Keratinocyte (primary cell): ENCODE measurements at regions not wholly inside any gene's neighbourhood (a gene's known extent, or its start where the extent isn't known, plus 50 kb on each side); places are given as distances from the start of the nearest gene placed in this dataset.

Experiments used
- DNase-seq: peaks from one replicate; pipeline ENCODE4 v3.0.0-alpha.2; 2011; ENCODE audit warnings: low read depth, missing footprints, low spot score
- FAIRE-seq: peaks from 2 replicates; lab custom pipeline; 2011; peaks lifted over from hg19 to GRCh38; lab: Jason Lieb, UNC
- H2AFZ ChIP-seq: 2 replicates; pipeline ENCODE4 v1.6.0; 2012; ENCODE audit warnings: low read length, control low read depth, inconsistent platforms; ENCODE audit not compliant: control insufficient read depth
- H3K27ac ChIP-seq: 2 replicates; pipeline ENCODE4 v1.5.1; 2011; ENCODE audit warnings: low read length; ENCODE audit not compliant: control insufficient read depth, insufficient read depth
- H3K27me3 ChIP-seq: 3 replicates; pipeline ENCODE4 v1.6.0; 2011; ENCODE audit warnings: low read length; ENCODE audit not compliant: control insufficient read depth, insufficient read depth; ENCODE audit errors: extremely low read depth
- H3K36me3 ChIP-seq, 2 experiments: 2 replicates in 1 of 2; 3 replicates in 1 of 2; pipeline ENCODE4 v1.5.1; 2011; ENCODE audit warnings: low read length in 2 of 2, mild to moderate bottlenecking in 1 of 2; ENCODE audit not compliant: control insufficient read depth in 2 of 2, insufficient read depth in 2 of 2; ENCODE audit errors: extremely low read depth in 1 of 2
- H3K4me1 ChIP-seq: 3 replicates; pipeline ENCODE4 v1.5.1; 2011; ENCODE audit warnings: low read length; ENCODE audit not compliant: control insufficient read depth, insufficient read depth; ENCODE audit errors: extremely low read depth
- H3K4me2 ChIP-seq: 3 replicates; pipeline ENCODE4 v1.6.0; 2011; ENCODE audit warnings: low read depth, low read length; ENCODE audit not compliant: control insufficient read depth, insufficient read depth; ENCODE audit errors: extremely low read depth
- H3K4me3 ChIP-seq, 3 experiments: fragments of 200-600 bp in 1 of 3; sonication (generic) in 1 of 3; 2 replicates in 2 of 3; 3 replicates in 1 of 3; pipeline ENCODE4 v1.5.1; 2011 to 2016; ENCODE audit warnings: low read length in 3 of 3, mild to moderate bottlenecking in 3 of 3, control low read depth in 2 of 3, inconsistent platforms in 1 of 3, low read depth in 1 of 3, mixed read lengths in 1 of 3, mixed run types in 1 of 3, moderate library complexity in 1 of 3; ENCODE audit not compliant: control insufficient read depth in 2 of 3, insufficient read depth in 2 of 3; ENCODE audit errors: extremely low read depth in 1 of 3
- H3K79me2 ChIP-seq: 2 replicates; pipeline ENCODE4 v1.6.0; 2012; ENCODE audit warnings: low read length; ENCODE audit not compliant: control insufficient read depth, insufficient read depth
- H3K9ac ChIP-seq: 3 replicates; pipeline ENCODE4 v1.6.0; 2011; ENCODE audit warnings: low read length; ENCODE audit not compliant: control insufficient read depth, insufficient read depth; ENCODE audit errors: extremely low read depth
- H3K9me1 ChIP-seq: 3 replicates; pipeline ENCODE4 v1.6.0; 2011; ENCODE audit warnings: low read length; ENCODE audit not compliant: control insufficient read depth, insufficient read depth; ENCODE audit errors: extremely low read depth
- H3K9me3 ChIP-seq: 2 replicates; pipeline ENCODE4 v1.5.1; 2012; ENCODE audit warnings: low read depth, low read length; ENCODE audit not compliant: control insufficient read depth
- H4K20me1 ChIP-seq: 3 replicates; pipeline ENCODE4 v1.6.0; 2011; ENCODE audit warnings: low read length; ENCODE audit not compliant: control insufficient read depth, insufficient read depth; ENCODE audit errors: extremely low read depth
- EZH2 ChIP-seq: IDR thresholded peaks from one replicate; pipeline ENCODE4 v1.6.1; 2012; ENCODE audit warnings: inconsistent platforms, mild to moderate bottlenecking, low read length, moderate library complexity
- dilution Hi-C: fragments of 300-500 bp; cut with MboI; formaldehyde crosslinking; loops from one replicate; pipeline ENCODE4 v1.7.0; 2020; ENCODE audit warnings: low sequenced_read_pairs; ENCODE audit not compliant: extremely low pct_ligation_motif_present
- TF ChIP-seq, protein P1 (sequence below), 3 experiments: IDR thresholded peaks in 1 of 3; conservative IDR thresholded peaks in 1 of 3; optimal IDR thresholded peaks in 1 of 3; 2 replicates in 2 of 3; 3 replicates in 1 of 3; pipeline versions ENCODE3 to v1.5.1; 2011; ENCODE audit warnings: low read length in 3 of 3, mild to moderate bottlenecking in 3 of 3, moderate library complexity in 2 of 3, control low read depth in 1 of 3, inconsistent platforms in 1 of 3; ENCODE audit not compliant: insufficient read depth in 2 of 3; ENCODE audit errors: extremely low read depth in 1 of 3

DNA sequence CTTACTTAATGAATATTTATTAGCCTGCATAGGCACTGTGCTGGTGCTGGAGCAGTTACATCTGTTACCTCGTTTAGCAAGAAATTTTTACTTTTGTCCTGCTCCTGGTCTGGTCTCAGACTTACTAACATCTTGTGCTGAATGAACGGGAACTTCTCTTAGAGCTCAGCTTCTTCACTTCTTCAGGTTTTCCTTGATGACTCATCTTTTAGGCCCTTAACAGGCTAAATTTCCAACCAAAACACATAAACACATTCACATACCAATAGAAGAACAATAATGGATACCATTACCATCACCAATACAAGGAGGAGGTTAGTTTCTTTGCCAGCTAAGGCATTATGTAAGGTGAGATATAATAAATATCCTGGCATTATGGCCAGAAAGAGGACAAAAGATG is 68.9 kb downstream of the IFI44 start:
- Histone ChIP-seq H3K9me1 (no peaks in the 10 kb centered on the region), H3K27me3 (no peaks in the 10 kb centered on the region), H3K4me2 (no peak overlapping the region), H3K36me3 (no peaks in the 10 kb centered on the region), H3K79me2 (no peaks in the 10 kb centered on the region), H2AFZ (no peak overlapping the region), H3K27ac (no peak overlapping the region), H3K4me1 (no peaks in the 10 kb centered on the region), H3K9me3 (no peaks in the 10 kb centered on the region), H4K20me1 (no peaks in the 10 kb centered on the region), H3K4me3 (no peak overlapping the region), H3K9ac (no peak overlapping the region)
- no peak for DNase-seq
- TF ChIP-seq, protein P1, sequence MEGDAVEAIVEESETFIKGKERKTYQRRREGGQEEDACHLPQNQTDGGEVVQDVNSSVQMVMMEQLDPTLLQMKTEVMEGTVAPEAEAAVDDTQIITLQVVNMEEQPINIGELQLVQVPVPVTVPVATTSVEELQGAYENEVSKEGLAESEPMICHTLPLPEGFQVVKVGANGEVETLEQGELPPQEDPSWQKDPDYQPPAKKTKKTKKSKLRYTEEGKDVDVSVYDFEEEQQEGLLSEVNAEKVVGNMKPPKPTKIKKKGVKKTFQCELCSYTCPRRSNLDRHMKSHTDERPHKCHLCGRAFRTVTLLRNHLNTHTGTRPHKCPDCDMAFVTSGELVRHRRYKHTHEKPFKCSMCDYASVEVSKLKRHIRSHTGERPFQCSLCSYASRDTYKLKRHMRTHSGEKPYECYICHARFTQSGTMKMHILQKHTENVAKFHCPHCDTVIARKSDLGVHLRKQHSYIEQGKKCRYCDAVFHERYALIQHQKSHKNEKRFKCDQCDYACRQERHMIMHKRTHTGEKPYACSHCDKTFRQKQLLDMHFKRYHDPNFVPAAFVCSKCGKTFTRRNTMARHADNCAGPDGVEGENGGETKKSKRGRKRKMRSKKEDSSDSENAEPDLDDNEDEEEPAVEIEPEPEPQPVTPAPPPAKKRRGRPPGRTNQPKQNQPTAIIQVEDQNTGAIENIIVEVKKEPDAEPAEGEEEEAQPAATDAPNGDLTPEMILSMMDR (optimal IDR thresholded peaks at IDR 0.05 in 1 of 3, IDR thresholded peaks at IDR 0.05 in 1 of 3, conservative IDR thresholded peaks at IDR 0.05 in 1 of 3; ENCODE audit: extremely low read depth in 1 of 3, insufficient read depth in 2 of 3, low read length in 3 of 3) = no peak
- TF ChIP-seq EZH2 = no peak
- dilution Hi-C loops = no loop called here
- FAIRE-seq = no peak

DNA sequence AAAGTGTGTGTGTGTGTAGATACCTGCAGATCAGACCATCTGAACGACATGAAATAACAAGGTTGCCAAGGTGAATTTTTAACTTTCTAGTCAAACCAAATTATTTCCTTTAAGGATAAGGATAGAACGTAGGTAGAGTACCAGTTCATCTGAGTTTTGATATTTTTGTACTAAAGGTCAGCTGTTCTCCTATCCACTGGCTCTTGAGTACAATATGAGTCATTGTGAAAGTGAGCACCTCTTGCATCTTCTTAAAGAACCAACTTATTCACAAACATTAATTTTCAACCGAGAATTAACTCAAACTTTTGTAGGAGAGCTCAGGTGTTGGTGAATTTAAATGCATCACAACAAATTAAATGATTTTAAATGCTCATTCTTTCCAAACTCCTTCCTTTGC is 71.5 kb downstream of the IFI44 start:
- FAIRE-seq (no peak), DNase-seq (no peak)
- no peak overlapping the region for H3K4me2 ChIP-seq
- H3K27me3 ChIP-seq = no peaks in the 10 kb centered on the region
- no peak overlapping the region for H3K27ac ChIP-seq
- no peaks in the 10 kb centered on the region for H3K4me1 ChIP-seq
- H3K9me1 ChIP-seq = no peaks in the 10 kb centered on the region
- H3K9ac ChIP-seq = no peak overlapping the region
- H2AFZ ChIP-seq = no peak overlapping the region
- no peak overlapping the region for H3K4me3 ChIP-seq
- no peaks in the 10 kb centered on the region for H4K20me1 ChIP-seq
- H3K79me2 ChIP-seq = no peaks in the 10 kb centered on the region
- TF ChIP-seq, protein P1 (optimal IDR thresholded peaks at IDR 0.05 in 1 of 3, IDR thresholded peaks at IDR 0.05 in 1 of 3, conservative IDR thresholded peaks at IDR 0.05 in 1 of 3; ENCODE audit: extremely low read depth in 1 of 3, insufficient read depth in 2 of 3, low read length in 3 of 3) = no peak
- no peak for TF ChIP-seq EZH2
- dilution Hi-C loops = no loop called here
- H3K36me3 ChIP-seq = no peaks in the 10 kb centered on the region
- no peaks in the 10 kb centered on the region for H3K9me3 ChIP-seq
